ENCODE measurements at regions not wholly inside any gene's neighbourhood (a gene's known extent, or its start where the extent isn't known, plus 50 kb on each side); places are given as distances from the start of the nearest gene placed in this dataset.

DNA sequence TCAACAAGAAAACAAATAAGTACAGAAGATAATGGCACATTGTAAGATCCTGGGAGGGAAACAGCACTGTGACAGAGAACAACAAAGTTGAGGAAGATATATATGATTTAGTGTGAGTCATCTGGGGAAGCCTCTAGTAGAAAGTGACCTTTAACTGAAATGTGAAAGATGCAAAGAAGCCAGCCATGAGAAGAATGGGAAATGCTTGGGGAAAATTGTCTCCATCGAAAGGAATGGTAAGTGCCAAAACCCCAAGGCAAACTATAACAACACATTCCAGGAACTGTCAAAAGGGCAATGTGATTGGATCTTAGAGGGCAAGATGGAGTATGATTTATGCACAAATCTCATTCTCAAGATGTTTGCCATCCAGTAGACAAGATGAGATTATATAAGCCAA lies 537.8 kb upstream of the BRINP1 start:
- TF ChIP-seq, protein P1, sequence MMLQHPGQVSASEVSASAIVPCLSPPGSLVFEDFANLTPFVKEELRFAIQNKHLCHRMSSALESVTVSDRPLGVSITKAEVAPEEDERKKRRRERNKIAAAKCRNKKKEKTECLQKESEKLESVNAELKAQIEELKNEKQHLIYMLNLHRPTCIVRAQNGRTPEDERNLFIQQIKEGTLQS (IDR thresholded peaks at IDR 0.05) = no peak
- no peak for TF ChIP-seq ZNF274 (IDR thresholded peaks at IDR 0.05; ENCODE audit: low read depth, low read length)
- TF ChIP-seq POLR2A (IDR thresholded peaks at IDR 0.05; ENCODE audit: borderline replicate concordance, extremely low read depth, insufficient read depth, insufficient read length) = no peak
- no peak for TF ChIP-seq POLR2AphosphoS5 (IDR thresholded peaks at IDR 0.05; ENCODE audit: low read depth, low read length)
- TF ChIP-seq, protein P2, sequence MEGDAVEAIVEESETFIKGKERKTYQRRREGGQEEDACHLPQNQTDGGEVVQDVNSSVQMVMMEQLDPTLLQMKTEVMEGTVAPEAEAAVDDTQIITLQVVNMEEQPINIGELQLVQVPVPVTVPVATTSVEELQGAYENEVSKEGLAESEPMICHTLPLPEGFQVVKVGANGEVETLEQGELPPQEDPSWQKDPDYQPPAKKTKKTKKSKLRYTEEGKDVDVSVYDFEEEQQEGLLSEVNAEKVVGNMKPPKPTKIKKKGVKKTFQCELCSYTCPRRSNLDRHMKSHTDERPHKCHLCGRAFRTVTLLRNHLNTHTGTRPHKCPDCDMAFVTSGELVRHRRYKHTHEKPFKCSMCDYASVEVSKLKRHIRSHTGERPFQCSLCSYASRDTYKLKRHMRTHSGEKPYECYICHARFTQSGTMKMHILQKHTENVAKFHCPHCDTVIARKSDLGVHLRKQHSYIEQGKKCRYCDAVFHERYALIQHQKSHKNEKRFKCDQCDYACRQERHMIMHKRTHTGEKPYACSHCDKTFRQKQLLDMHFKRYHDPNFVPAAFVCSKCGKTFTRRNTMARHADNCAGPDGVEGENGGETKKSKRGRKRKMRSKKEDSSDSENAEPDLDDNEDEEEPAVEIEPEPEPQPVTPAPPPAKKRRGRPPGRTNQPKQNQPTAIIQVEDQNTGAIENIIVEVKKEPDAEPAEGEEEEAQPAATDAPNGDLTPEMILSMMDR (IDR thresholded peaks at IDR 0.05 in 2 of 3, conservative IDR thresholded peaks at IDR 0.05 in 1 of 3; ENCODE audit: borderline replicate concordance in 1 of 3, insufficient read depth in 1 of 3, low read depth in 2 of 3, low read length in 2 of 3) = no peak
- TF ChIP-seq SIN3A (IDR thresholded peaks at IDR 0.05; ENCODE audit: low read depth) = no peak
- TF ChIP-seq, protein P3, sequence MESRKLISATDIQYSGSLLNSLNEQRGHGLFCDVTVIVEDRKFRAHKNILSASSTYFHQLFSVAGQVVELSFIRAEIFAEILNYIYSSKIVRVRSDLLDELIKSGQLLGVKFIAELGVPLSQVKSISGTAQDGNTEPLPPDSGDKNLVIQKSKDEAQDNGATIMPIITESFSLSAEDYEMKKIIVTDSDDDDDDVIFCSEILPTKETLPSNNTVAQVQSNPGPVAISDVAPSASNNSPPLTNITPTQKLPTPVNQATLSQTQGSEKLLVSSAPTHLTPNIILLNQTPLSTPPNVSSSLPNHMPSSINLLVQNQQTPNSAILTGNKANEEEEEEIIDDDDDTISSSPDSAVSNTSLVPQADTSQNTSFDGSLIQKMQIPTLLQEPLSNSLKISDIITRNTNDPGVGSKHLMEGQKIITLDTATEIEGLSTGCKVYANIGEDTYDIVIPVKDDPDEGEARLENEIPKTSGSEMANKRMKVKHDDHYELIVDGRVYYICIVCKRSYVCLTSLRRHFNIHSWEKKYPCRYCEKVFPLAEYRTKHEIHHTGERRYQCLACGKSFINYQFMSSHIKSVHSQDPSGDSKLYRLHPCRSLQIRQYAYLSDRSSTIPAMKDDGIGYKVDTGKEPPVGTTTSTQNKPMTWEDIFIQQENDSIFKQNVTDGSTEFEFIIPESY (IDR thresholded peaks at IDR 0.05; ENCODE audit: extremely low read depth, insufficient replicate concordance, low read length) = no peak
- TF ChIP-seq EGR1 (IDR thresholded peaks at IDR 0.05; ENCODE audit: low read depth) = no peak
- TF ChIP-seq EZH2 (IDR thresholded peaks at IDR 0.05) = no peak
- TF ChIP-seq, protein P4, sequence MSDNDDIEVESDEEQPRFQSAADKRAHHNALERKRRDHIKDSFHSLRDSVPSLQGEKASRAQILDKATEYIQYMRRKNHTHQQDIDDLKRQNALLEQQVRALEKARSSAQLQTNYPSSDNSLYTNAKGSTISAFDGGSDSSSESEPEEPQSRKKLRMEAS (IDR thresholded peaks at IDR 0.05) = no peak
- TF ChIP-seq YY1 (IDR thresholded peaks at IDR 0.05; ENCODE audit: extremely low read depth, insufficient replicate concordance, low read depth, low read length) = no peak
- TF ChIP-seq, protein P5, sequence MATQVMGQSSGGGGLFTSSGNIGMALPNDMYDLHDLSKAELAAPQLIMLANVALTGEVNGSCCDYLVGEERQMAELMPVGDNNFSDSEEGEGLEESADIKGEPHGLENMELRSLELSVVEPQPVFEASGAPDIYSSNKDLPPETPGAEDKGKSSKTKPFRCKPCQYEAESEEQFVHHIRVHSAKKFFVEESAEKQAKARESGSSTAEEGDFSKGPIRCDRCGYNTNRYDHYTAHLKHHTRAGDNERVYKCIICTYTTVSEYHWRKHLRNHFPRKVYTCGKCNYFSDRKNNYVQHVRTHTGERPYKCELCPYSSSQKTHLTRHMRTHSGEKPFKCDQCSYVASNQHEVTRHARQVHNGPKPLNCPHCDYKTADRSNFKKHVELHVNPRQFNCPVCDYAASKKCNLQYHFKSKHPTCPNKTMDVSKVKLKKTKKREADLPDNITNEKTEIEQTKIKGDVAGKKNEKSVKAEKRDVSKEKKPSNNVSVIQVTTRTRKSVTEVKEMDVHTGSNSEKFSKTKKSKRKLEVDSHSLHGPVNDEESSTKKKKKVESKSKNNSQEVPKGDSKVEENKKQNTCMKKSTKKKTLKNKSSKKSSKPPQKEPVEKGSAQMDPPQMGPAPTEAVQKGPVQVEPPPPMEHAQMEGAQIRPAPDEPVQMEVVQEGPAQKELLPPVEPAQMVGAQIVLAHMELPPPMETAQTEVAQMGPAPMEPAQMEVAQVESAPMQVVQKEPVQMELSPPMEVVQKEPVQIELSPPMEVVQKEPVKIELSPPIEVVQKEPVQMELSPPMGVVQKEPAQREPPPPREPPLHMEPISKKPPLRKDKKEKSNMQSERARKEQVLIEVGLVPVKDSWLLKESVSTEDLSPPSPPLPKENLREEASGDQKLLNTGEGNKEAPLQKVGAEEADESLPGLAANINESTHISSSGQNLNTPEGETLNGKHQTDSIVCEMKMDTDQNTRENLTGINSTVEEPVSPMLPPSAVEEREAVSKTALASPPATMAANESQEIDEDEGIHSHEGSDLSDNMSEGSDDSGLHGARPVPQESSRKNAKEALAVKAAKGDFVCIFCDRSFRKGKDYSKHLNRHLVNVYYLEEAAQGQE (IDR thresholded peaks at IDR 0.05; ENCODE audit: low read depth) = no peak
- TF ChIP-seq JUND (IDR thresholded peaks at IDR 0.05) = no peak

Data from HCT116 (cell line).